Loucy (cell line): ENCODE measurements at regions not wholly inside any gene's neighbourhood (a gene's known extent, or its start where the extent isn't known, plus 50 kb on each side); places are given as distances from the start of the nearest gene placed in this dataset.

ENCODE experiments used
- H2AFZ ChIP-seq: fragments of 200-600 bp; sonication (generic); 2 replicates; pipeline ENCODE4 v1.6.0; 2016; ENCODE audit warnings: antibody characterized with exemption, mild to moderate bottlenecking, low read length, moderate library complexity
- H3F3A ChIP-seq: fragments of 200-600 bp; 2 replicates; pipeline ENCODE4 v1.6.0; 2016; ENCODE audit warnings: antibody characterized with exemption, low read depth, mild to moderate bottlenecking
- H3K27me3 ChIP-seq: fragments of 200-600 bp; sonication (generic); 2 replicates; pipeline ENCODE4 v1.6.1; 2014; ENCODE audit warnings: low read length, mild to moderate bottlenecking; ENCODE audit not compliant: insufficient read depth, poor library complexity, severe bottlenecking
- H3K36me3 ChIP-seq: fragments of 200-600 bp; sonication (generic); 2 replicates; pipeline ENCODE4 v1.6.1; 2016; ENCODE audit warnings: low read length; ENCODE audit not compliant: insufficient read depth
- H3K4me1 ChIP-seq: fragments of 200-600 bp; sonication (generic); 2 replicates; pipeline ENCODE4 v1.5.1; 2014; ENCODE audit warnings: low read length, mild to moderate bottlenecking; ENCODE audit not compliant: insufficient read depth, poor library complexity, severe bottlenecking
- H3K4me2 ChIP-seq: fragments of 200-600 bp; sonication (generic); 2 replicates; pipeline ENCODE4 v1.6.0; 2014; ENCODE audit warnings: antibody characterized with exemption, low read length, low read depth, mild to moderate bottlenecking; ENCODE audit not compliant: poor library complexity, severe bottlenecking
- H3K4me3 ChIP-seq: fragments of 200-600 bp; sonication (generic); 2 replicates; pipeline ENCODE4 v1.5.1; 2014; ENCODE audit warnings: low read length, mild to moderate bottlenecking, mixed read lengths; ENCODE audit not compliant: poor library complexity, severe bottlenecking
- H3K79me2 ChIP-seq: fragments of 200-600 bp; sonication (generic); 2 replicates; pipeline ENCODE4 v1.6.1; 2014; ENCODE audit warnings: low read length; ENCODE audit not compliant: insufficient read depth
- H3K9ac ChIP-seq: fragments of 200-600 bp; sonication (generic); 2 replicates; pipeline ENCODE4 v1.6.0; 2014; ENCODE audit warnings: mild to moderate bottlenecking, low read depth, low read length, moderate library complexity; ENCODE audit not compliant: poor library complexity, severe bottlenecking
- H3K9me2 ChIP-seq: fragments of 200-600 bp; sonication (generic); replicated peaks from 2 replicates; pipeline ENCODE4 v1.6.1; 2016; ENCODE audit warnings: low read depth, low read length, mixed read lengths
- H3K9me3 ChIP-seq: fragments of 200-600 bp; sonication (generic); 2 replicates; pipeline ENCODE4 v1.6.1; 2014; ENCODE audit warnings: mild to moderate bottlenecking, antibody characterized with exemption, low read length, low read depth; ENCODE audit not compliant: insufficient read depth
- H4K20me1 ChIP-seq: fragments of 200-600 bp; sonication (generic); 2 replicates; pipeline ENCODE4 v1.6.0; 2014; ENCODE audit warnings: antibody characterized with exemption, low read length, mild to moderate bottlenecking; ENCODE audit not compliant: insufficient read depth, poor library complexity, severe bottlenecking
- CTCF ChIP-seq: fragments of 200-600 bp; sonication (generic); conservative IDR thresholded peaks from 2 replicates; pipeline ENCODE4 v1.5.1; 2014; ENCODE audit warnings: mild to moderate bottlenecking, antibody characterized with exemption, low read length
- EZH2phosphoT487 ChIP-seq: fragments of 200-600 bp; IDR thresholded peaks from 2 replicates; pipeline ENCODE4 v1.6.1; 2018; ENCODE audit warnings: antibody characterized with exemption, mild to moderate bottlenecking, moderate library complexity, borderline replicate concordance

- Histone ChIP-seq H3K9me2 (no peaks in the 10 kb centered on the region), H3K4me1 (no peaks in the 10 kb centered on the region), H3K9me3 (no peaks in the 10 kb centered on the region), H3K27me3 (no peaks in the 10 kb centered on the region), H3K9ac (no peak overlapping the region), H3F3A (no peaks in the 10 kb centered on the region), H3K4me2 (no peak overlapping the region), H3K79me2 (no peaks in the 10 kb centered on the region), H3K36me3 (no peaks in the 10 kb centered on the region), H3K4me3 (no peak overlapping the region), H2AFZ (no peak overlapping the region), H4K20me1 (no peaks in the 10 kb centered on the region)
- TF ChIP-seq CTCF (no peak), EZH2phosphoT487 (no peak)
These were observed 369.8 kb downstream of the EMP1 start for GRCh38 chr12:13566292-13566691.

- Histone ChIP-seq H3K27me3 (no peaks in the 10 kb centered on the region), H3K4me1 (no peaks in the 10 kb centered on the region), H3K9me2 (no peaks in the 10 kb centered on the region), H3K4me2 (no peak overlapping the region), H4K20me1 (no peaks in the 10 kb centered on the region), H3K9me3 (no peaks in the 10 kb centered on the region), H3F3A (no peaks in the 10 kb centered on the region), H3K4me3 (no peak overlapping the region), H3K36me3 (no peaks in the 10 kb centered on the region), H3K9ac (no peak overlapping the region), H2AFZ (no peak overlapping the region), H3K79me2 (no peaks in the 10 kb centered on the region)
- no peak for TF ChIP-seq CTCF
- TF ChIP-seq EZH2phosphoT487 = no peak
These were observed 367.8 kb downstream of the EMP1 start for GRCh38 chr12:13564266-13564810.

- Histone ChIP-seq H4K20me1 (no peaks in the 10 kb centered on the region), H3K9me3 (no peaks in the 10 kb centered on the region), H3K9me2 (no peaks in the 10 kb centered on the region), H2AFZ (no peak overlapping the region), H3K9ac (no peak overlapping the region), H3F3A (no peaks in the 10 kb centered on the region), H3K27me3 (no peaks in the 10 kb centered on the region), H3K4me3 (no peak overlapping the region), H3K4me2 (no peak overlapping the region), H3K36me3 (no peaks in the 10 kb centered on the region), H3K79me2 (no peaks in the 10 kb centered on the region), H3K4me1 (no peaks in the 10 kb centered on the region)
- TF ChIP-seq EZH2phosphoT487 (no peak), CTCF (no peak)
These were observed 367.2 kb downstream of the EMP1 start for GRCh38 chr12:13563743-13564125.
